Liver (tissue), 2 donors: ENCODE measurements at regions not wholly inside any gene's neighbourhood (a gene's known extent, or its start where the extent isn't known, plus 50 kb on each side); places are given as distances from the start of the nearest gene placed in this dataset.

Source experiments
- CTCF ChIP-seq: fragments of 150-350 bp; IDR thresholded peaks from 2 replicates; pipeline ENCODE4 v1.5.1; 2017; ENCODE audit warnings: improper control_type of control experiment, low read depth, low read length; ENCODE audit not compliant: missing input control
- YY1 ChIP-seq: IDR thresholded peaks from 2 replicates; pipeline ENCODE4 v1.6.1; 2016; ENCODE audit warnings: antibody characterized with exemption, mild to moderate bottlenecking
- donor health status: healthy.

DNA sequence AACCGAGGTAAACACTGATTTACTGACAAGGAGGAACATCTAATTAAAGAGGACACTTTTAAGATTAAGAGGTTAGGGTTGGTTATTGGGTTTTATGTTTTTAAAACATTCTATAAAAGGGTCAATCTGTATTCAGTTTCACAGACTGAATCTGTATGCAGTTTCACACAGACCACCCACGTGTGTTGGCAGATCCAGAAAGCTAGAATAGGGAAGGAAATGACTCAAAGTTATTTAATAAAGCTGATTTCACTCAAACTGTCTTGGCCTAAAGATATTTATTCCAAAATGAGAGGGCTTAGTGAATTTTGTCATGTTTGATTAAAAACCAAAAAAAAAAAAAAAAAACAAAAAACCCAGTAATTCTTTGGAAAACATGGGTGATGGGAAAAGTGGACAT lies 140.2 kb downstream of the SLC24A2 start:
- TF ChIP-seq YY1 = no peak
- TF ChIP-seq CTCF = no peak
